HCEC 1CT (cell line): ENCODE measurements at regions not wholly inside any gene's neighbourhood (a gene's known extent, or its start where the extent isn't known, plus 50 kb on each side); places are given as distances from the start of the nearest gene placed in this dataset.
A peak's percentile ranks its signal among the peaks of the same experiment; 100 is the strongest.

ENCODE experiments used
- DNase-seq: peaks from one replicate; pipeline ENCODE4 v3.0.0-alpha.2; 2017

DNA sequence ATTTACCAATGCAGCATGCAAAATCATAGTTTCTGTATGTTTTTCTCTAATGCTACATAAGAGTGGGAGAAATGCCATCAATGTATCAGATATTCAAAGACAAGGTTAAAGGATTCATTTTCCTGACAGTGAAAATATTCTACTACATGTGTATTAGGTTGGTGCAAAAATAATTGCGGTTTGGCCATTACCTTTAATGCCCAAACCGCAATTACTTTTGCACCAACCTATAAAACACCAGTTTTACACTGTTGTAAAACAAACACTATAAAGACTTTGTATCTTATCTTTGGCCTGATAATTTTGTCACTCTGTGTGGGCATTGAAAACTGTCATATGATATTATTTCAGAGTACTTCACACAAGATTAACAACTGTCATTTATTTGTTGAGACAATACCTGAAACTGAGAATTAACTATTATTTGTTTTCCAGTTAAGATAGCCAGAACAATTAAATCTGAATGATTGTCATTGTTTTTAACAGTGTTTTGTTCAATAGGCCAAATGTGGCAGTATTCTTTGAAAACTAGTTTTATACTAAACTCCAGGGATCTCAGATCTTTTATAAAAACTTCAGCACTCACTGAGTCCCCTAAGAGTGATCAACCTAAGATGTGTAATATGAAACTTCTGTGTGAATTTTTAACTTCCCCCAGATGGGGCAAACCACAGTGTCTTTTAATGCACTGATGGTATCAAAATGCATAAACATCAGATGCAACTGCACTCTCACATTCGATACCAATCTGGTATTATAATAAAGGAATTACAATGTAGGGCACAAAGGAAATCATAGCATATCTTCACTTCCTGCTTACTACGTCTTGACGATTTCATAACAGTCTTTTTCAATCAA, 53.8 kb upstream of the FBN2 start:
- DNase-seq, result no peak

- DNase-seq, result no peak
These were observed 58.0 kb upstream of the FBN2 start for GRCh38 chr5:128596071-128596470.

- no peak for DNase-seq
These were observed 59.1 kb upstream of the FBN2 start for GRCh38 chr5:128597156-128597555.

- DNase-seq, result no peak
These were observed 75.1 kb upstream of the FBN2 start for GRCh38 chr5:128613128-128613527.

DNA sequence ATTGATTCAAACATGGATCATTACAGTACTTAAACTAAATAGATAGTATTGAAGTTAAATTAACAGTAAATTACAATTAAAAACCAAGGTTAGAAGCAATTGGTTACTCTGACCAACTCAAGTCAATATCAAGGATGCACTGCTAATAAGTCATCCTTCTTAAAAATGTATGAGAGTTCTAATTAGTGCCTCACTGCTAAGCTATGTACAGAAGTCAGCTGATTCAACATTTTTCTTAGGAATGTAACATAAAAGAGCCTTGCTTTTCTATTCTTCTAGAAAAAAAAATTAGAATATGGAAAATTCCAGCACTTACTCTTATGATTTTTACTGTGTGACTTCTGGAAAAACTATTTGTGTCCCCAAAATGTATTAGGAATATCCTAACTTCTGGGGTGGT, 75.7 kb upstream of the FBN2 start:
- peak; percentile 32 for DNase-seq

DNA sequence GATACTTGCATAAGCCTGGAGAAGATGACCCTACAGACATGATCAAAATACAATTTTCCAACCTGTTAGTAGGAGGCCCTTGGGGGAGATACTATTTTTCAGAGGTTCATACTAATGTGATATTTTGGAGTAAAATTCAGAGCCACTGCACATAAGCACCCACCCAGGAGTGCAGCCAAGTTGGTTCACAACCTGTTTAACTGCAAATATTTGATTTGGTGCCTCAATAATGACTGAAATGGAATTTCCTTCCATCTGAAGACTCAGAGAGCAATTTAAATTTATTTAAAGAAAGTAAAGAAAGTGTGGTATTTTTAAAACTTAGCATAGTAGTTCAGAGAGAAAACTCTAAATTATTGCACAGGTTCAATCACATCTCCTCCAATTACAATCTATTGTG, 77.5 kb upstream of the FBN2 start:
- no peak for DNase-seq

DNA sequence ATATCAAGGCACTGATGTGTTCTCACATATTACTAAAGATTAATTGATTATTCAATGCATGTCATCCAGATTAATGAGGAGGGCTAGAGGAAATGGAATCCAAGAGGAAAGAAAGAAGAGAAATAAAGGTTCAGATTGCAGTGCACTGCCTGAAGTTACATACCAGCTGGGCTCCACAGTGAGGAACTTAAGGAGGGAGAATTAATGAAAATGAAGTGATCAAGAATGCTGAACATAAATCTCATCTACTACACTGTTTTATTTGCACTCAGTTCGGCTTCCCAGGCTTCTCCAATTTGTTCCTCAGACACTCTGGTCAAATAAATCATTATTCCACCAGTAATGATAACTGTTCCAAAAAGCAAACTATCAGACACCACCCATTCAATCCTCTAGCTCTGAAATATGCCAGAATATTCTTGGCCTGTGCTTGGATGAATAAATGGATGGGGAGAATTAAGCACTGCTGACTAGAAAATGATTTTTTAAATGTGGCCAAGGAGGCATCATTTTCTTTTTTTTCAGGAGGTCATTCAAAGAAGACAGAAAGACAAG, 88.6 kb upstream of the FBN2 start:
- DNase-seq, result no peak

GRCh38 chr5:128627939-128628338, 89.9 kb upstream of the FBN2 start:
- no peak for DNase-seq

- DNase-seq, result peak; percentile 41
These were observed 91.1 kb upstream of the FBN2 start for GRCh38 chr5:128629157-128629556.

GRCh38 chr5:128630121-128630520, 92.1 kb upstream of the FBN2 start:
- no peak for DNase-seq

DNA sequence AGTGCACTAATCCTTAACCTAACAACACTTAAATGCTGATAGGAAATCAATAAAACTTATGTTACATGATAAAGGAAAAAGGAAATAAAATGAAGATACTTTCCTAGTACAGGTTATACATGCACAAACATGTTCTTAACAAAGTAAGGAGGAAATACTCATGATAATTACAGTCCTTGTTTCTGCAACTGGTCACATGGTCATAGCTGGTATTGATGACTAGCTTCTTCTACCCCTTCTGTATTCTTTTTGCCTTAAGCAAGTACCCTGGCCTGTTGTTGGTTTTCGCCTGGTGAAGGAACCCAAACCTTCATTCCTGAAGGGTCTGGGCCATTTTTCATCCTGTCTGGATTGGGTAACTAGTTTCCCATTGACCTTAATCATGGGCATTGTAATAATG, 93.7 kb upstream of the FBN2 start:
- no peak for DNase-seq

- DNase-seq, result peak; percentile 73
These were observed 94.2 kb upstream of the FBN2 start for GRCh38 chr5:128632264-128632663.

GRCh38 chr5:128633901-128634300, 95.9 kb upstream of the FBN2 start:
- no peak for DNase-seq

DNA sequence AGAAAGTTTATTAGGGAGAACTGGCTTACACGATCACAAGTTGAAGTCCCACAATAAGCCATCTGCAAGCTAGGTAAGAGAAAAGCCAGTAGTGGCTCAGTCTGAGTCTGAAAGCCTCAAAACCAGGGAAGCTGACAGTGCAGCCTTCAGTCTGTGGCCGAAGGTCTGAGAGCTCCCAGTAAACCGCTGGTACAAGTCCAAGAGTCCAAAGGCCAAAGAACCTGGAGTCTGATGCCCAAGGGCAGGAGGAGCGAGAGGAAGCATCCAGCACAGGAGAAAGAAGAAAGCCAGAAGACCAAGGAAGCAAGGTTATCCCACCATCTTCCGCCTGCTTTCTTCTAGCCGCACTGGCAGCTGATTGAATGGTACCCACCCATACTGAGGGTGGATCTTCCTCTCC, 97.3 kb upstream of the FBN2 start:
- no peak for DNase-seq

GRCh38 chr5:128636361-128636760, 98.3 kb upstream of the FBN2 start:
- DNase-seq, result peak; percentile 20

DNA sequence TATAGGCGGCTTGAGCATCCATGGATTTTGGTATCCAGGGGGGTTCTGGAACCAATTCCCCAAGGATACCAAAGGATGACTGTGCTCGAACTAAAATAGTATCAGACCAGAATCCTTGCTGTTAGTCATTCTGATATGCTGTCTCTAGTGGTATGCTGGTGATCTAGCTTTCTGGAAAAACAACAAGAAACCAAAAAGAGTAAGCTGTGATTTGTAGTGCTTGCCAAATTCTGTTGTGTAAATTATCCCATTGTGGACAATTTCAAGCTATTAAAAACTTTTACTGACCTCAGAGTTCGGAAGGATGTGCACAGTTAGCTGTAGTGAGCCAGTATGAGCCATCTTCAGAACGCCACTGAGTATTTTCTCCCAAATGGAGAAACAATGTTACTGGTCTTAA, 99.0 kb upstream of the FBN2 start:
- peak; percentile 86 for DNase-seq

DNA sequence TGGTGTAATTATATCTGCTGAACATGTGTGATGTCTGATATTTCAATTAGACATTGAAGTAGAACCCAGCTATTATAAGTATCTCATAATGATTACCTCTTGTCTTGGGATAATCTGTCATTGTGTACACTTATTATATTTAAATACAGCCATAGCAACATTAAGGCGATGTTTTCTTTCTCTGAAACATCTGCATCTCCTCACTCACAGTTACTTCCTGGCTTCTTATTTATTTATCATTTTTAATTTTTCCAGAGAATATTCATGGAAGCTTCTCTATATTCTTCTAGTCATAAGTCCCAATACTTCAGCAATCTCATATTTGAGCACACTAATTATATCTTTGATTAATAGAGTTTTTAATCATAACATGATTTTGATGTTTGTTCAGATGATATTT, 103.8 kb upstream of the FBN2 start:
- no peak for DNase-seq

GRCh38 chr5:128644863-128645262, 106.8 kb upstream of the FBN2 start:
- peak; percentile 90 for DNase-seq

DNA sequence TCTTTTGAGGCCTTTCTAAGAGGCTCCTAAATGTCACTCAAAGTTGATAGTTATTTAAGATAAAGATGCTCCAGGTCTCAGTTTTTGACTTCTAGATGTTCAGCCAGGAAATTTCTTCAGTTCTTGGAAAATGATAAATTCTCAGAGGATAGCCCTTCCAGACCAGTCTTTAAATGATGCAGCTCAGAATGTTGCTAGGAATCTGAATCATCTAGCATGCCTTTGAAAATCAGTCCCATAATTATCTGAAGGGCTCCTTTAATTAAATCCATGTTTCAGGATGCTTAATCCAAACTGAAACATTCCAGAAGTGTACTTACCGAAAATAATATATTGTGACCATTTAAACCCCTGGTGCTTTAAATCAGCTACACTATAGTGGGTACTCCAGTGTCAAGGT, 107.5 kb upstream of the FBN2 start:
- DNase-seq, result peak; percentile 30

GRCh38 chr5:128646176-128646575, 108.1 kb upstream of the FBN2 start:
- peak; percentile 20 for DNase-seq

GRCh38 chr5:128649192-128649591, 111.1 kb upstream of the FBN2 start:
- DNase-seq, result peak; percentile 79

DNA sequence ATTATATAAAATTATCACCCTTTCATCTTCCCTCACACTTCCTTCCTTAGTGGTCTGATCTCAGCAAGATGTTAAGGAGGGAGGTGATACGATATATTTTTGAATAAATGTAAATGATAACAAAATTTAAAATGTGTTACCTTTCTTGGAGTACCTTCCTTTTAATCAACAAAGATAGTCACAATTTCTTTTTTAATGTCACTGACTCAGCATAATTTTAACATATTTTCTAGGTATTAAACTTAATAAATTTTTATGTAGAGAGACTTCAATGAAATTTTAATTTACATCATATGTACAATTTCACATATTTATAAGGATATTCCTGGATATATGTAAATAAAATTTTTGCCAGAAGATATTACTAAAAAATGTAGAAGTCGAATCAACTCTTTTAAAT, 125.0 kb upstream of the FBN2 start:
- no peak for DNase-seq

- no peak for DNase-seq
These were observed 127.8 kb upstream of the FBN2 start for GRCh38 chr5:128665747-128666355.

- no peak for DNase-seq
These were observed 129.1 kb upstream of the FBN2 start for GRCh38 chr5:128667152-128667551.
